ENCODE measurements at regions not wholly inside any gene's neighbourhood (a gene's known extent, or its start where the extent isn't known, plus 50 kb on each side); places are given as distances from the start of the nearest gene placed in this dataset.

GRCh38 chr12:37672655-37673260 lies 643.8 kb upstream of the ALG10B start:
- peak; percentile 51 for TF ChIP-seq CTCF (IDR thresholded peaks at IDR 0.05; ENCODE audit: low read depth, low read length, poor library complexity, severe bottlenecking)
- TF ChIP-seq EZH2phosphoT487 (IDR thresholded peaks at IDR 0.05; ENCODE audit: borderline replicate concordance, low read length): no peak
